ENCODE measurements at regions not wholly inside any gene's neighbourhood (a gene's known extent, or its start where the extent isn't known, plus 50 kb on each side); places are given as distances from the start of the nearest gene placed in this dataset.
"Not testable (repeated sequence)": the region's sequence is repeated elsewhere in the genome, so short reads cannot be mapped to it uniquely, and the experiment has no call there.

DNA sequence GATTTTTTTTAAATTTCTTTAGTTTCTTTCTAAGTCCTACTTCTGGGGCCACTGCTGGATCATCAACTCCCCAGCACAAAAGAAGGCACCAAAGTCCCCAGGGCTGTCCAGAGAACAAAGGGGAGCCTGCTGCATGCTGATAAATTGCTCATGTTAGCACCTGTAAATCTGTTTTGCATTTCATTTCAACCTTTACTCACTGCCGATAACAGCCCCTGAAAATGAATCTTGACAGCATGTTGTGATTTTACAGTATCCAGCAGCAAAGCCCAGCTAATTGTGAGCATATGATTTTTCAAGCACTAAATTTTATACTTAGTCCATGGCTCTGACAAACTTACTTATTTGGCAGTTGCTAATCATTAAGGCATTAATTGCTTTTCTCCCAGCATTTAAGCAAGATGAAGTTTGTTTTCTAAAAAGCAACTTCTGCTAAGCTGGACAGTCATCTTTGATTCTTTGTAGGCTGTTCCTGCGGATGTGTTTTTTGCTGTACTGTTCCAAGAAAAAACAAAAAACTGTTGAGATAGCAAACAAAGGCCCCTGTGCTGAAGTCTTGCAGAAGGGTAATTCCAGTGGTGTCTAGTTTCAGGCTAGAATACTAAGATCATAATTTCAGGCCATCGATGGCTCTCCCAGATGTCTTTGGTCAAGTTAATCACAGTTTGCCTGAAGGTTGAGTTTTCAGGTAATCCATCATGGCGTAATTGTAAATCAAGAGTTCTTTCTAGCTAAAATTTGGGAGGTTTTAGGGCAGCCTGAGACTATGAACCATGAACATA is 73.1 kb upstream of the GAS1 start:
- Mint-ChIP-seq H3K36me3 (no peaks in the 10 kb centered on the region), H3K4me1 (no peaks in the 10 kb centered on the region), H3K27ac (no peak overlapping the region), H3K9me3 (no peaks in the 10 kb centered on the region), H3K27me3 (ENCODE audit: low read depth in 2 of 2) (peaks cover 13 to 27% of the 10 kb centered on the region in 2 donors), H3K4me3 (no peak overlapping the region)
- no peaks in the 10 kb centered on the region for H3K4me1 ChIP-seq (ENCODE audit: control insufficient read depth, insufficient read depth, low read length)
- intact Hi-C loops (cut with micrococcal nuclease) = no loop called here
- WGBS (ENCODE audit: insufficient coverage) = 98% methylated on average over 4 of the region's 4 CpGs
- H3K9me3 ChIP-seq (ENCODE audit: control insufficient read depth, insufficient read depth, low read length) = no peaks in the 10 kb centered on the region
- ATAC-seq (no peak), DNase-seq (no peak)
- no peaks in the 10 kb centered on the region for H3K36me3 ChIP-seq (ENCODE audit: control insufficient read depth, insufficient read depth, low read length)
- H3K4me3 ChIP-seq (ENCODE audit: low read length) = no peak overlapping the region
- H3K27me3 ChIP-seq (ENCODE audit: control insufficient read depth, insufficient read depth, low read length) = no peaks in the 10 kb centered on the region
- TF ChIP-seq, protein P1, sequence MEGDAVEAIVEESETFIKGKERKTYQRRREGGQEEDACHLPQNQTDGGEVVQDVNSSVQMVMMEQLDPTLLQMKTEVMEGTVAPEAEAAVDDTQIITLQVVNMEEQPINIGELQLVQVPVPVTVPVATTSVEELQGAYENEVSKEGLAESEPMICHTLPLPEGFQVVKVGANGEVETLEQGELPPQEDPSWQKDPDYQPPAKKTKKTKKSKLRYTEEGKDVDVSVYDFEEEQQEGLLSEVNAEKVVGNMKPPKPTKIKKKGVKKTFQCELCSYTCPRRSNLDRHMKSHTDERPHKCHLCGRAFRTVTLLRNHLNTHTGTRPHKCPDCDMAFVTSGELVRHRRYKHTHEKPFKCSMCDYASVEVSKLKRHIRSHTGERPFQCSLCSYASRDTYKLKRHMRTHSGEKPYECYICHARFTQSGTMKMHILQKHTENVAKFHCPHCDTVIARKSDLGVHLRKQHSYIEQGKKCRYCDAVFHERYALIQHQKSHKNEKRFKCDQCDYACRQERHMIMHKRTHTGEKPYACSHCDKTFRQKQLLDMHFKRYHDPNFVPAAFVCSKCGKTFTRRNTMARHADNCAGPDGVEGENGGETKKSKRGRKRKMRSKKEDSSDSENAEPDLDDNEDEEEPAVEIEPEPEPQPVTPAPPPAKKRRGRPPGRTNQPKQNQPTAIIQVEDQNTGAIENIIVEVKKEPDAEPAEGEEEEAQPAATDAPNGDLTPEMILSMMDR (IDR thresholded peaks at IDR 0.05) = no peak
- no peak overlapping the region for H3K27ac ChIP-seq (ENCODE audit: low read length)

DNA sequence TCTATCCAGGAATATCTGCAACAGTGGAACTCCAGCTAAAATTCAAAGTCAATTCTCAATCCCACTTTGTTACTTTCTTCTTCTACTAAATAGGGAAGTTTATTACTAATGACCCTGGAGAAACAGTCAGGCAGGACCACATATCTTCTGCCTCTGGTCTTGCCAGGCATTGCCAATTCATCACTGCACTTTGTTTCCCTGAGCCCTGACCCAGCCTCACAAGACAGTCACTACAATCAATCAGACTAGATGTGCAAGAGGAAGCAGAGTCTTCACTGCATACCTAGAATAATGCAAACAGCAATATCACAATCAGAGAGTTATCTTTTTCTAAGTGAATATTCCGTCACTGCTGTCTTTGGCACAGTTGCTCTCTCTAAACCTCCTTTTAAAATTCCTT is 74.9 kb upstream of the GAS1 start:
- no peak for ATAC-seq
- H3K36me3 ChIP-seq (ENCODE audit: control insufficient read depth, insufficient read depth, low read length) = no peaks in the 10 kb centered on the region
- H3K36me3 Mint-ChIP-seq = no peaks in the 10 kb centered on the region
- H3K9me3 ChIP-seq (ENCODE audit: control insufficient read depth, insufficient read depth, low read length) = no peaks in the 10 kb centered on the region
- DNase-seq = no peak
- WGBS (ENCODE audit: insufficient coverage) = 80% methylated on average over 1 of the region's 1 CpG
- no peaks in the 10 kb centered on the region for H3K9me3 Mint-ChIP-seq
- no peak overlapping the region for H3K4me3 ChIP-seq (ENCODE audit: low read length)
- no peak overlapping the region for H3K27ac ChIP-seq (ENCODE audit: low read length)
- H3K4me1 Mint-ChIP-seq = no peaks in the 10 kb centered on the region
- TF ChIP-seq, protein P1 (IDR thresholded peaks at IDR 0.05) = no peak
- no peak overlapping the region for H3K4me3 Mint-ChIP-seq
- intact Hi-C loops (cut with micrococcal nuclease) = no loop called here
- H3K27me3 ChIP-seq (ENCODE audit: control insufficient read depth, insufficient read depth, low read length) = no peaks in the 10 kb centered on the region
- no peak overlapping the region for H3K27ac Mint-ChIP-seq
- H3K4me1 ChIP-seq (ENCODE audit: control insufficient read depth, insufficient read depth, low read length) = no peaks in the 10 kb centered on the region
- H3K27me3 Mint-ChIP-seq (ENCODE audit: low read depth in 2 of 2) = peaks cover 7 to 38% of the 10 kb centered on the region in 2 donors

- Mint-ChIP-seq H3K27me3 (ENCODE audit: low read depth in 2 of 2) (peaks cover 4 to 32% of the 10 kb centered on the region in 2 donors), H3K27ac (no peak overlapping the region), H3K4me1 (no peaks in the 10 kb centered on the region), H3K36me3 (no peaks in the 10 kb centered on the region), H3K4me3 (no peak overlapping the region), H3K9me3 (no peaks in the 10 kb centered on the region)
- no peak for DNase-seq
- no peak overlapping the region for H3K4me3 ChIP-seq (ENCODE audit: low read length)
- ATAC-seq = no peak
- TF ChIP-seq, protein P1 (IDR thresholded peaks at IDR 0.05) = no peak
- no peaks in the 10 kb centered on the region for H3K4me1 ChIP-seq (ENCODE audit: control insufficient read depth, insufficient read depth, low read length)
- no peaks in the 10 kb centered on the region for H3K36me3 ChIP-seq (ENCODE audit: control insufficient read depth, insufficient read depth, low read length)
- H3K27ac ChIP-seq (ENCODE audit: low read length) = no peak overlapping the region
- intact Hi-C loops (cut with micrococcal nuclease) = no loop called here
- no peaks in the 10 kb centered on the region for H3K27me3 ChIP-seq (ENCODE audit: control insufficient read depth, insufficient read depth, low read length)
- H3K9me3 ChIP-seq (ENCODE audit: control insufficient read depth, insufficient read depth, low read length) = no peaks in the 10 kb centered on the region
These were observed 78.9 kb upstream of the GAS1 start for GRCh38 chr9:87026204-87026603.

DNA sequence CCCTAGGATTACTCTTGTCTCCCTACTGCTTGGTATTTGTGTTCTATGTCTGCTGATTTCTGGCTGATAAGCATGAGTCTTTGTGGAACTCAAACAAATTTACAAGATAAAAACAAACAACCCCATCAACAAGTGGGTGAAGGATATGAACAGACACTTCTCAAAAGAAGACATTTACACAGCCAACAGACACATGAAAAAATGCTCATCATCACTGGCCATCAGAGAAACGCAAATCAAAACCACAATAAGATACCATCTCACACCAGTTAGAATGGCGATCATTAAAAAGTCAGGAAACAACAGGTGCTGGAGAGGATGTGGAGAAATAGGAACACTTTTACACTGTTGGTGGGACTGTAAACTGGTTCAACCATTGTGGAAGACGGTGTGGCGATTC is 81.5 kb upstream of the GAS1 start:
- H3K9me3 Mint-ChIP-seq = not testable (repeated sequence)

More for the DNA sequence above, 81.5 kb upstream of the GAS1 start:
- H3K27me3 ChIP-seq (ENCODE audit: control insufficient read depth, insufficient read depth, low read length); H3K4me3 ChIP-seq (ENCODE audit: low read length); H3K36me3 Mint-ChIP-seq; H3K4me3 Mint-ChIP-seq; intact Hi-C loops (cut with micrococcal nuclease); H3K36me3 ChIP-seq (ENCODE audit: control insufficient read depth, insufficient read depth, low read length); H3K9me3 ChIP-seq (ENCODE audit: control insufficient read depth, insufficient read depth, low read length); ATAC-seq; H3K27ac Mint-ChIP-seq; H3K27ac ChIP-seq (ENCODE audit: low read length); H3K4me1 ChIP-seq (ENCODE audit: control insufficient read depth, insufficient read depth, low read length); H3K4me1 Mint-ChIP-seq; DNase-seq: not testable (repeated sequence)
- peaks cover 5 to 17% of the 10 kb centered on the region in 2 donors for H3K27me3 Mint-ChIP-seq (ENCODE audit: low read depth in 2 of 2)
- WGBS (ENCODE audit: insufficient coverage) = 100% methylated on average over 2 of the region's 4 CpGs
